ENCODE measurements at regions not wholly inside any gene's neighbourhood (a gene's known extent, or its start where the extent isn't known, plus 50 kb on each side); places are given as distances from the start of the nearest gene placed in this dataset.
"Not testable (repeated sequence)": the region's sequence is repeated elsewhere in the genome, so short reads cannot be mapped to it uniquely, and the experiment has no call there.

GRCh38 chr9:38131729-38132128, 62.7 kb upstream of the SHB start:
- TF ChIP-seq ZNF274 (IDR thresholded peaks at IDR 0.05; ENCODE audit: low read depth, low read length), result no peak
- H3K4me3 ChIP-seq (ENCODE audit: low read length), result no peak overlapping the region

- TF ChIP-seq ZNF274 (IDR thresholded peaks at IDR 0.05; ENCODE audit: low read depth, low read length), result no peak
Measured at GRCh38 chr9:38130724-38131123, 61.7 kb upstream of the SHB start.

GRCh38 chr9:38129366-38129765, 60.3 kb upstream of the SHB start:
- no peak for TF ChIP-seq ZNF274 (IDR thresholded peaks at IDR 0.05; ENCODE audit: low read depth, low read length)
- no peak overlapping the region for H3K4me3 ChIP-seq (ENCODE audit: low read length)

More at GRCh38 chr9:38130724-38131123, 61.7 kb upstream of the SHB start:
- H3K4me3 ChIP-seq (ENCODE audit: low read length), result no peak overlapping the region

- no peak overlapping the region for H3K4me3 ChIP-seq (ENCODE audit: low read length)
- no peak for TF ChIP-seq ZNF274 (IDR thresholded peaks at IDR 0.05; ENCODE audit: low read depth, low read length)
Measured at GRCh38 chr9:38128752-38129270, 59.8 kb upstream of the SHB start.

GRCh38 chr9:38127271-38127839, 58.3 kb upstream of the SHB start:
- TF ChIP-seq ZNF274 (IDR thresholded peaks at IDR 0.05; ENCODE audit: low read depth, low read length), result no peak
- H3K4me3 ChIP-seq (ENCODE audit: low read length), result no peak overlapping the region

GRCh38 chr9:38126730-38127129, 57.7 kb upstream of the SHB start:
- no peak overlapping the region for H3K4me3 ChIP-seq (ENCODE audit: low read length)
- no peak for TF ChIP-seq ZNF274 (IDR thresholded peaks at IDR 0.05; ENCODE audit: low read depth, low read length)

GRCh38 chr9:38125889-38126288, 56.9 kb upstream of the SHB start:
- no peak for TF ChIP-seq ZNF274 (IDR thresholded peaks at IDR 0.05; ENCODE audit: low read depth, low read length)
- H3K4me3 ChIP-seq (ENCODE audit: low read length), result no peak overlapping the region

GRCh38 chr9:38123359-38123758, 54.3 kb upstream of the SHB start:
- H3K4me3 ChIP-seq (ENCODE audit: low read length), result not testable (repeated sequence)

GRCh38 chr9:38120961-38121360, 51.9 kb upstream of the SHB start:
- TF ChIP-seq ZNF274 (IDR thresholded peaks at IDR 0.05; ENCODE audit: low read depth, low read length), result no peak
- no peak overlapping the region for H3K4me3 ChIP-seq (ENCODE audit: low read length)

- no peak overlapping the region for H3K4me3 ChIP-seq (ENCODE audit: low read length)
Measured at GRCh38 chr9:38119560-38120236, 50.7 kb upstream of the SHB start.

GRCh38 chr9:38118862-38119438, 49.9 kb upstream of the SHB start:
- H3K4me3 ChIP-seq (ENCODE audit: low read length), result no peak overlapping the region
- no peak for TF ChIP-seq ZNF274 (IDR thresholded peaks at IDR 0.05; ENCODE audit: low read depth, low read length)

More at GRCh38 chr9:38119560-38120236, 50.7 kb upstream of the SHB start:
- no peak for TF ChIP-seq ZNF274 (IDR thresholded peaks at IDR 0.05; ENCODE audit: low read depth, low read length)
